Right atrium auricular region (tissue), 2 donors: ENCODE measurements at regions not wholly inside any gene's neighbourhood (a gene's known extent, or its start where the extent isn't known, plus 50 kb on each side); places are given as distances from the start of the nearest gene placed in this dataset.
A peak's percentile ranks its signal among the peaks of the same experiment; 100 is the strongest.

Experiments used
- DNase-seq: peaks from one replicate; pipeline ENCODE4 v3.0.0-alpha.2; 2019; ENCODE audit warnings: low spot score
- H3K27ac ChIP-seq, 2 donors: fragments of 200-600 bp; sonication (generic); 1 replicate in 1 of 2; 2 replicates in 1 of 2; pipeline ENCODE4 v1.5.1; 2016 to 2019
- H3K27me3 ChIP-seq, 2 donors: fragments of 200-600 bp; sonication (generic); one replicate each; pipeline versions ENCODE4 v1.5.1 to v1.6.0; 2017 to 2019
- H3K36me3 ChIP-seq: fragments of 200-600 bp; sonication (generic); one replicate; pipeline ENCODE4 v1.5.1; 2016
- H3K4me1 ChIP-seq, 2 donors: fragments of 200-600 bp; sonication (generic); one replicate each; pipeline versions ENCODE4 v1.5.1 to v1.6.0; 2017 to 2019
- H3K4me3 ChIP-seq, 2 donors: fragments of 200-600 bp; sonication (generic); 1 replicate in 1 of 2; 2 replicates in 1 of 2; pipeline ENCODE4 v1.5.1; 2017 to 2019; ENCODE audit warnings: mild to moderate bottlenecking in 1 of 2, moderate library complexity in 1 of 2
- H3K9me3 ChIP-seq, 2 donors: fragments of 200-600 bp; sonication (generic); one replicate each; pipeline ENCODE4 v1.5.1; 2019
- CTCF ChIP-seq, 2 donors: fragments of 200-600 bp; sonication (generic); IDR thresholded peaks; one replicate each; pipeline ENCODE4 v1.5.1; 2019; ENCODE audit warnings: antibody characterized with exemption in 2 of 2

DNA sequence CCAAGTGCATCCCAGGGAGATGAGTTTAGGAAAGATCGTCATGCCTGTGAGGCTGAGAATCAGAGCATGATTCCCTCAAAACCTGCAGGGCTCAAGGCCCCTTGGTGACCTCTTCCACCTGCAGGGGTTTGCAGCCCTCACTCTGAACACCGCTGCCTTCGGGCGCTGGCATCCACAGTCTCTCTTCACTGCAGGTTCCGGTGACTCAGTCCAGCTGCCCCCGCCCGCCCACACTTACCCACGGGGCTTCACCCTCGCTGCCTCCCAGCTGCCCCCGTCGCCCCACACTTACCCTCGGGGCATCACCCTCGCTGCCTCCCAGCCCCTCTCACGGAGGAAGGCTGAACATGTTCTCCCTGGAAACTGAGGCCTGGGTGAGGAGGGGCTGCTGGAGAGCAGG lies 277.1 kb downstream of the XXYLT1 start:
- Histone ChIP-seq H3K4me1 (no peaks in the 10 kb centered on the region), H3K27me3 (no peaks in the 10 kb centered on the region), H3K9me3 (no peaks in the 10 kb centered on the region), H3K27ac (no peak overlapping the region), H3K4me3 (no peak overlapping the region), H3K36me3 (no peaks in the 10 kb centered on the region)
- TF ChIP-seq CTCF (IDR thresholded peaks at IDR 0.05): no peak
- peak; percentile 42 for DNase-seq

- no peaks in the 10 kb centered on the region for H3K9me3 ChIP-seq
- no peaks in the 10 kb centered on the region for H3K36me3 ChIP-seq
- H3K27me3 ChIP-seq: no peaks in the 10 kb centered on the region
- H3K27ac ChIP-seq: no peak overlapping the region
- no peaks in the 10 kb centered on the region for H3K4me1 ChIP-seq
- peak; percentile 16 for DNase-seq
- H3K4me3 ChIP-seq: no peak overlapping the region
- no peak for TF ChIP-seq CTCF (IDR thresholded peaks at IDR 0.05)
Measured at GRCh38 chr3:194994551-194994981, 276.4 kb downstream of the XXYLT1 start.

DNA sequence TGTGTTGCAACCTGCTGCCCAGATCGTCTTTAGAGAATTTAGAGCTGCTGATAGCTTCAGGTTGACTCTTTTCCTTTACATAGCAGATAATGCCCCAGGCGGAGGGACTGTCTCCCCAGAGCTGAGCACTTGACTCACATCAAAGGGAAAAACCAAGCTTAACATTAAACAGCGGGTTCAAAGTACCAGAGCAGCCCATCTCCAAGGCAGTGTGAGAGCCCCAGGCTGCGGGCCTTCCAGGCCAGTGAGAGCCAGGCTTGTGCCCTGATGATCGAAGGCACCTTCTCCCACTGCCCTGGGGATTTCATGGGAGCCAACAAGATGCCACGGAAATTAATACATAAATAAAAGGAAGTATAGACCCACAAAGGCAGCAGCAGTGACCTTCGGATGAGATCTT lies 275.6 kb downstream of the XXYLT1 start:
- Histone ChIP-seq H3K27ac (no peak overlapping the region), H3K4me3 (no peak overlapping the region), H3K4me1 (no peaks in the 10 kb centered on the region), H3K27me3 (no peaks in the 10 kb centered on the region), H3K36me3 (no peaks in the 10 kb centered on the region), H3K9me3 (no peaks in the 10 kb centered on the region)
- no peak for TF ChIP-seq CTCF (IDR thresholded peaks at IDR 0.05)
- DNase-seq: no peak

- Histone ChIP-seq H3K9me3 (no peaks in the 10 kb centered on the region), H3K27me3 (no peaks in the 10 kb centered on the region), H3K36me3 (no peaks in the 10 kb centered on the region), H3K27ac (no peak overlapping the region), H3K4me3 (no peak overlapping the region), H3K4me1 (no peaks in the 10 kb centered on the region)
- TF ChIP-seq CTCF (IDR thresholded peaks at IDR 0.05): no peak
- DNase-seq: no peak
Measured at GRCh38 chr3:194995922-194996321, 275.0 kb downstream of the XXYLT1 start.

- no peak for DNase-seq
- Histone ChIP-seq H3K9me3 (no peaks in the 10 kb centered on the region), H3K4me3 (no peak overlapping the region), H3K27me3 (no peaks in the 10 kb centered on the region), H3K4me1 (peaks cover 0 to 2% of the 10 kb centered on the region in 2 donors), H3K27ac (no peak overlapping the region), H3K36me3 (no peaks in the 10 kb centered on the region)
- TF ChIP-seq CTCF (IDR thresholded peaks at IDR 0.05): no peak
Measured at GRCh38 chr3:194996746-194997145, 274.2 kb downstream of the XXYLT1 start.

- no peak for DNase-seq
- no peaks in the 10 kb centered on the region for H3K9me3 ChIP-seq
- peaks cover 0 to 18% of the 10 kb centered on the region in 2 donors for H3K4me1 ChIP-seq
- H3K27ac ChIP-seq: no peak overlapping the region
- H3K4me3 ChIP-seq: no peak overlapping the region
- no peaks in the 10 kb centered on the region for H3K27me3 ChIP-seq
- no peak for TF ChIP-seq CTCF (IDR thresholded peaks at IDR 0.05)
- H3K36me3 ChIP-seq: no peaks in the 10 kb centered on the region
Measured at GRCh38 chr3:194998417-194998816, 272.5 kb downstream of the XXYLT1 start.
